Activated CD8-positive, alpha-beta T cell treated with anti-CD3 and anti-CD28 coated beads for 36 hours (primary cell): ENCODE measurements at regions not wholly inside any gene's neighbourhood (a gene's known extent, or its start where the extent isn't known, plus 50 kb on each side); places are given as distances from the start of the nearest gene placed in this dataset.

ENCODE experiments used
- ATAC-seq: fragments of 200-7000 bp; cut with Tn5 transposase; one replicate; pipeline ENCODE4 v1.10.0; 2021; ENCODE audit warnings: mild to moderate bottlenecking, moderate library complexity
- CTCF ChIA-PET: fragments of 350-600 bp; sonication (Branson Sonifier 250); formaldehyde crosslinking; loops from one replicate; lab custom pipeline; 2021; ENCODE audit warnings: antibody characterized with exemption; lab: Charles Lee
- POLR2A ChIA-PET: fragments of 350-600 bp; sonication (Branson Sonifier 250); formaldehyde crosslinking; loops from one replicate; lab custom pipeline; 2021; ENCODE audit warnings: antibody characterized with exemption; lab: Charles Lee
- DNase-seq: peaks from one replicate; pipeline ENCODE4 v3.0.0-alpha.2; 2020
- H3K27ac Mint-ChIP-seq: one replicate; pipeline ENCODE4 v1.8.0; 2021; ENCODE audit warnings: mild to moderate bottlenecking, mixed read lengths
- H3K27me3 Mint-ChIP-seq: one replicate; pipeline ENCODE4 v1.8.0; 2021; ENCODE audit warnings: mixed read lengths
- H3K36me3 Mint-ChIP-seq: one replicate; pipeline ENCODE4 v1.8.0; 2021; ENCODE audit warnings: low read depth, mixed read lengths
- H3K4me1 Mint-ChIP-seq: one replicate; pipeline ENCODE4 v1.8.0; 2021; ENCODE audit warnings: low read depth, mixed read lengths
- H3K4me3 Mint-ChIP-seq: one replicate; pipeline ENCODE4 v1.8.0; 2021; ENCODE audit warnings: mild to moderate bottlenecking, moderate library complexity, mixed read lengths
- H3K9me3 Mint-ChIP-seq: one replicate; pipeline ENCODE4 v1.8.0; 2021; ENCODE audit warnings: mixed read lengths
- intact Hi-C: fragments of 100-400 bp; cut with micrococcal nuclease; formaldehyde crosslinking; loops from one replicate; pipeline ENCODE4 v1.10.0; 2022
- TF ChIP-seq, protein P1 (sequence below): fragments of 200-600 bp; IDR thresholded peaks from one replicate; pipeline ENCODE4 v1.8.0; 2022; ENCODE audit warnings: antibody characterized with exemption, mild to moderate bottlenecking

DNA sequence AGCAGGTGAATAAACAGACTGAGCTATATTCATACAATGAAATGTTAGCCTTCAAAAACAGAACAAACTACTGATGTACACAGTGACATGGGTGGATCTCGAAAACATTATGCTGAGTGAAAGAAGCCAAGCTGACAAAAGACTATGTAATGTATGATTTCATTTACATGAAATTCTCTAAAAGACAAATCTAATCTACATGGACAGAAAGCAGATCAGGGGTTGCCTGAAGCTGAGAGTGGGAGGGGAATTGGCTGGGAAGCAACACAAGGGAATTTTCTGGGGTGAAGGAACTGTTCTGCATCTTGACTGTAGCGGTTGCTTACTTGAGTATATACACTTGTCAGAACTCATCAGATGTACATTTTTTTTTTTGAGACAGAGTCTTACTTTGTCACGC lies 121.7 kb upstream of the SVIL start:
- ATAC-seq (no peak), DNase-seq (no peak)
- H3K9me3 Mint-ChIP-seq = no peaks in the 10 kb centered on the region
- no peaks in the 10 kb centered on the region for H3K27me3 Mint-ChIP-seq
- no peaks in the 10 kb centered on the region for H3K4me1 Mint-ChIP-seq
- ChIA-PET CTCF (no interaction called here), POLR2A (no interaction called here)
- H3K36me3 Mint-ChIP-seq = no peaks in the 10 kb centered on the region
- H3K27ac Mint-ChIP-seq = no peak overlapping the region
- intact Hi-C loops = no loop called here
- TF ChIP-seq, protein P1, sequence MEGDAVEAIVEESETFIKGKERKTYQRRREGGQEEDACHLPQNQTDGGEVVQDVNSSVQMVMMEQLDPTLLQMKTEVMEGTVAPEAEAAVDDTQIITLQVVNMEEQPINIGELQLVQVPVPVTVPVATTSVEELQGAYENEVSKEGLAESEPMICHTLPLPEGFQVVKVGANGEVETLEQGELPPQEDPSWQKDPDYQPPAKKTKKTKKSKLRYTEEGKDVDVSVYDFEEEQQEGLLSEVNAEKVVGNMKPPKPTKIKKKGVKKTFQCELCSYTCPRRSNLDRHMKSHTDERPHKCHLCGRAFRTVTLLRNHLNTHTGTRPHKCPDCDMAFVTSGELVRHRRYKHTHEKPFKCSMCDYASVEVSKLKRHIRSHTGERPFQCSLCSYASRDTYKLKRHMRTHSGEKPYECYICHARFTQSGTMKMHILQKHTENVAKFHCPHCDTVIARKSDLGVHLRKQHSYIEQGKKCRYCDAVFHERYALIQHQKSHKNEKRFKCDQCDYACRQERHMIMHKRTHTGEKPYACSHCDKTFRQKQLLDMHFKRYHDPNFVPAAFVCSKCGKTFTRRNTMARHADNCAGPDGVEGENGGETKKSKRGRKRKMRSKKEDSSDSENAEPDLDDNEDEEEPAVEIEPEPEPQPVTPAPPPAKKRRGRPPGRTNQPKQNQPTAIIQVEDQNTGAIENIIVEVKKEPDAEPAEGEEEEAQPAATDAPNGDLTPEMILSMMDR = no peak
- no peak overlapping the region for H3K4me3 Mint-ChIP-seq

DNA sequence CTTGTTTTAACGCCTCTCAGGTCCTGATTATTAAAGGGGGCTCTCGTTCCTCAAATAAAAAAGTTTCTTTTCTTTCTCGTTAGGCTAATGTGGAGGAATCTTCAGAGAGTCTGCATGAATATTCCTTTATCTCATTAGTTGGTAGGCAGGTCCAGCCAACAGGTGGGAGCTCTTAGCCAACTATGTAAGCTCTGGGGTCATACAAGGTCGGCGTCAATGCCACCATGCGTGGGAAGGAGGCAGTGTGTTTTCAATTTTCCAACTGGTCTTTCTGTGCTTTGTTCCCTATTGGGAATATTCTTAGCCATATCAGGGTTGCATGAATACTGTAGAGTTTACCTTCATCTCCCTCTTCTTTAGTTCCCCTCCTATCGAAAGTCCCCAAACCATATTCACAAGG lies 118.5 kb upstream of the SVIL start:
- CTCF ChIA-PET = interaction anchor here (0.8 kb wide), 1 partner anchor 35 kb away, joined by 3 read pairs; no protein-coding TSS in a partner anchor
- no peak overlapping the region for H3K27ac Mint-ChIP-seq
- H3K9me3 Mint-ChIP-seq = no peaks in the 10 kb centered on the region

DNA sequence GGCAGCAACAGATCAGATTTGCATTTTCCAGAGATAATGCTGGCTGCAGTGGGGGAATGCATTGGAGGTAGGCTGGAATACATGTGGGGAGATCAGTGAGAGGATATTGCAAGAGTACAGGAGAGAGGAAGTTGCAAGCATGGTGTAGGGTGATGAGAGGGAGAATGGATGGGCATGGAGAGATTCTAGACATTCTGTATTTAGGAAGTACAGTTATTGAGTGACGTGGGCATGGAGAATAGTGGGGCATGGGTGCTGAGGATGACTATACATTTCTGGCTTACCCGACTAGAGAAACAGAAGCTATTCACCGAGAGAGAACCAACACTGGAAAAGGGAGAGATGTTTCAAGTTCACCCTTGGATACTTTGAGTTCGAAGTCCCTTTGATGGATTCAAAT lies 116.9 kb upstream of the SVIL start:
- intact Hi-C loops = no loop called here
- CTCF ChIA-PET = no interaction called here
- H3K27me3 Mint-ChIP-seq = peaks cover 2% of the 10 kb centered on the region

More for the DNA sequence above, 118.5 kb upstream of the SVIL start:
- TF ChIP-seq, protein P1 = no peak
- H3K27me3 Mint-ChIP-seq = peaks cover 2% of the 10 kb centered on the region
- ATAC-seq (no peak), DNase-seq (no peak)
- intact Hi-C loops = no loop called here
- H3K4me3 Mint-ChIP-seq = no peak overlapping the region
- H3K36me3 Mint-ChIP-seq = no peaks in the 10 kb centered on the region
- POLR2A ChIA-PET = interaction anchor here (0.6 kb wide), 1 partner anchor 179 kb away, joined by 3 read pairs; no protein-coding TSS in a partner anchor
- no peaks in the 10 kb centered on the region for H3K4me1 Mint-ChIP-seq

DNA sequence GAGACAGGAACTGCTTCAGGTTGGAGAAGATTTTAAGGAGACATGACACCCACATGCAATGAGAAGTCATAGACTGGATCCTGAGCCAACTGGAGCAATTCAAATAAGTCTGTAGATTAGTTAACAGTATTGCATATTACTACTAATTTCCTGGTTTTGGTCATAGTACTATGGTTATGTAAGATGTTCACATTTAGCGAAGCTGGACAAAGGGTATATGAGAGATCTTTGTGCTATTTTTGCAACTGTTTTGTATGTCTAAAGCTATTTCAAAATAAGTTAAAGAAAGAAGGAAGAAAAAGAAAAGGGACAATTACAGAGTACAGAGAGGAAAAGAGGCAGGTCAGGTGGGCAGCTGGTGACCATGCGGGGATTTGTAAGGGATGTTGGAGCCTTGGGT lies 116.5 kb upstream of the SVIL start:
- CTCF ChIA-PET = no interaction called here
- intact Hi-C loops = no loop called here
- DNase-seq (no peak), ATAC-seq (no peak)
- Mint-ChIP-seq H3K36me3 (no peaks in the 10 kb centered on the region), H3K27me3 (peaks cover 2% of the 10 kb centered on the region), H3K4me3 (no peak overlapping the region), H3K9me3 (no peaks in the 10 kb centered on the region), H3K27ac (no peak overlapping the region), H3K4me1 (no peaks in the 10 kb centered on the region)
- POLR2A ChIA-PET = no interaction called here
- TF ChIP-seq, protein P1 = no peak

More for the DNA sequence above, 116.9 kb upstream of the SVIL start:
- H3K36me3 Mint-ChIP-seq = no peaks in the 10 kb centered on the region
- POLR2A ChIA-PET = no interaction called here
- no peaks in the 10 kb centered on the region for H3K9me3 Mint-ChIP-seq
- no peaks in the 10 kb centered on the region for H3K4me1 Mint-ChIP-seq
- no peak overlapping the region for H3K27ac Mint-ChIP-seq
- ATAC-seq (no peak), DNase-seq (no peak)
- no peak overlapping the region for H3K4me3 Mint-ChIP-seq
- TF ChIP-seq, protein P1 = no peak

DNA sequence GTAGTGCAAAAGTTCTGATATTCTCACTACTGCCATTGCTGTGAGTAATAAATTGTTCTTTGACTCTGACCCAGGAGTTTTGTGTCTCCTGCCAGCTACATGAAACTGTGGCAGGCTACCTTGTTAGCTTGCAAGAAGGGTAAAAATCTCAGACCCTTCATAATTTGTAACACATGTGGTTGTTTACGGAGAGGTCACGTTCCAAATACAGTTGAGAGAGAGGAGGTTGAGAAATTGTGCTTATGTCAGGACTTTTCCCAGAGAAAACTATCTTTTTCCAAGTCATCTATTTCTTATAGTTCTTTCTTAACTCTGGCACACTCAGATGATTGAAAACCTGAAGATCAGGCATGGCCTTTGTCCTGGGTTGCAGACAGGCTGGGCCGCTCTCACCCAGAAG lies 114.4 kb upstream of the SVIL start:
- ATAC-seq (no peak), DNase-seq (no peak)
- no peaks in the 10 kb centered on the region for H3K9me3 Mint-ChIP-seq
- H3K4me3 Mint-ChIP-seq = no peak overlapping the region
- intact Hi-C loops = no loop called here
- no peaks in the 10 kb centered on the region for H3K36me3 Mint-ChIP-seq
- ChIA-PET CTCF (no interaction called here), POLR2A (no interaction called here)
- H3K4me1 Mint-ChIP-seq = no peaks in the 10 kb centered on the region
- TF ChIP-seq, protein P1 = no peak
- peaks cover 2% of the 10 kb centered on the region for H3K27me3 Mint-ChIP-seq
- H3K27ac Mint-ChIP-seq = no peak overlapping the region
